Caco-2 (cell line): ENCODE measurements at regions not wholly inside any gene's neighbourhood (a gene's known extent, or its start where the extent isn't known, plus 50 kb on each side); places are given as distances from the start of the nearest gene placed in this dataset.

ENCODE experiments used
- BruUV-seq: library from RNA; stranded (reverse); fragments of 400-500 nt; replicated peaks from 2 replicates; lab custom pipeline; 2021; lab: Mats Ljungman, UMichigan
- CTCF ChIA-PET: fragments of 300-600 bp; sonication (Branson Sonifier 250); formaldehyde crosslinking; loops from one replicate; lab custom pipeline; 2022; ENCODE audit warnings: antibody characterized with exemption; lab: Charles Lee
- POLR2A ChIA-PET: fragments of 300-600 bp; sonication (Branson Sonifier 250); formaldehyde crosslinking; loops from one replicate; lab custom pipeline; 2022; ENCODE audit warnings: antibody characterized with exemption; lab: Charles Lee
- DNase-seq, 2 experiments: peaks; one replicate each; pipeline versions ENCODE4 v3.0.0 to v3.0.0-alpha.2; 2020 to 2022
- H3K27me3 ChIP-seq: replicated peaks from 2 replicates; pipeline ENCODE4 v1.6.0; 2011; ENCODE audit warnings: low read length; ENCODE audit not compliant: control insufficient read depth, insufficient read depth
- H3K36me3 ChIP-seq: 2 replicates; pipeline ENCODE4 v1.5.1; 2011; ENCODE audit warnings: low read length; ENCODE audit not compliant: control insufficient read depth, insufficient read depth
- H3K4me1 ChIP-seq: fragments of 250-450 bp; sonication (Bioruptor Pico); 2 replicates; pipeline ENCODE4 v1.5.1; 2020; ENCODE audit warnings: mild to moderate bottlenecking
- H3K4me3 ChIP-seq: 2 replicates; pipeline ENCODE4 v1.5.1; 2011; ENCODE audit warnings: low read depth, mild to moderate bottlenecking, control low read depth, low read length
- H3K9me3 ChIP-seq: fragments of 250-450 bp; sonication (Bioruptor Pico); 2 replicates; pipeline ENCODE4 v1.5.1; 2020; ENCODE audit warnings: mild to moderate bottlenecking, moderate library complexity
- H3K27ac Mint-ChIP-seq: one replicate; pipeline ENCODE4 v1.8.0; 2022; ENCODE audit warnings: mixed read lengths; ENCODE audit not compliant: unreplicated experiment
- H3K27me3 Mint-ChIP-seq: one replicate; pipeline ENCODE4 v1.8.0; 2022; ENCODE audit warnings: mixed read lengths; ENCODE audit not compliant: insufficient read depth, unreplicated experiment
- H3K36me3 Mint-ChIP-seq: one replicate; pipeline ENCODE4 v1.8.0; 2022; ENCODE audit warnings: mild to moderate bottlenecking, mixed read lengths; ENCODE audit not compliant: insufficient read depth, unreplicated experiment
- H3K4me1 Mint-ChIP-seq: one replicate; pipeline ENCODE4 v1.8.0; 2022; ENCODE audit warnings: low read depth, mixed read lengths; ENCODE audit not compliant: unreplicated experiment
- H3K4me3 Mint-ChIP-seq: one replicate; pipeline ENCODE4 v1.8.0; 2022; ENCODE audit warnings: mild to moderate bottlenecking, moderate library complexity, mixed read lengths; ENCODE audit not compliant: unreplicated experiment
- H3K9me3 Mint-ChIP-seq: one replicate; pipeline ENCODE4 v1.8.0; 2022; ENCODE audit warnings: mixed read lengths; ENCODE audit not compliant: unreplicated experiment
- intact Hi-C: fragments of 100-400 bp; cut with micrococcal nuclease; formaldehyde crosslinking; loops from one replicate; pipeline ENCODE4 v1.10.0; 2022; ENCODE audit not compliant: unreplicated experiment
- TF ChIP-seq, protein P1 (sequence below), 2 experiments: fragments of 200-600 bp in 1 of 2; IDR thresholded peaks; 1 replicate in 1 of 2; 2 replicates in 1 of 2; pipeline versions ENCODE4 v1.5.1 to v1.8.0; 2011 to 2022; ENCODE audit warnings: antibody characterized with exemption in 1 of 2, control low read depth in 1 of 2, inconsistent platforms in 1 of 2, low read depth in 1 of 2, low read length in 1 of 2, mild to moderate bottlenecking in 1 of 2, moderate library complexity in 1 of 2; ENCODE audit not compliant: insufficient read depth in 1 of 2, severe bottlenecking in 1 of 2, unreplicated experiment in 1 of 2

DNA sequence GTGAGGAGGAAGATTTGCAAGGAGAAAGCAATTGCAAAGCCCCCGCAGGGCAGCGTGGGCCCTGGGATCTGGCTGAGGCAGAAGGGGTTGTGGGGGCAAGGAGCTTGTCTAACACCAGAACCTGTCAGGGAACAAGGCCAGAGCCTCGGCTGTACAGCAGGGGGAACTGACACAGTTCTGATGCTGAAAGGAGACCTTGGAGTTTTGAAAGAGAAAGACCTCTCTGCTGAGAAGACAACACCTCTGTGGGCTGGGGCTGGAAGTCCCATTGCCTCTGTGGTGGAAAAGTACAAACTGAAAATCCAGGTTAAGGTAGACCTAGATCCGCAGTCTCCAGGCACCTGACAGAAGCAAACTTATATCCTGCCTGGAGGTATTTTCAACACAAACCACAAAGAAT lies 86.9 kb upstream of the CST7 start:
- Histone ChIP-seq H3K36me3 (no peaks in the 10 kb centered on the region), H3K4me3 (no peak overlapping the region), H3K27me3 (0 out of 2 replicates have a peak, but pooled peaks cover 1% of the 10 kb centered on the region), H3K9me3 (peaks cover 29% of the 10 kb centered on the region), H3K4me1 (no peaks in the 10 kb centered on the region)
- intact Hi-C loops = no loop called here
- Mint-ChIP-seq H3K36me3 (no peaks in the 10 kb centered on the region), H3K4me3 (no peak overlapping the region), H3K27me3 (peaks cover 12% of the 10 kb centered on the region), H3K9me3 (peaks cover 26% of the 10 kb centered on the region), H3K4me1 (no peaks in the 10 kb centered on the region), H3K27ac (no peak overlapping the region)
- BruUV-seq = no TSS peak
- ChIA-PET POLR2A (no interaction called here), CTCF (no interaction called here)
- no peak for DNase-seq
- TF ChIP-seq, protein P1, sequence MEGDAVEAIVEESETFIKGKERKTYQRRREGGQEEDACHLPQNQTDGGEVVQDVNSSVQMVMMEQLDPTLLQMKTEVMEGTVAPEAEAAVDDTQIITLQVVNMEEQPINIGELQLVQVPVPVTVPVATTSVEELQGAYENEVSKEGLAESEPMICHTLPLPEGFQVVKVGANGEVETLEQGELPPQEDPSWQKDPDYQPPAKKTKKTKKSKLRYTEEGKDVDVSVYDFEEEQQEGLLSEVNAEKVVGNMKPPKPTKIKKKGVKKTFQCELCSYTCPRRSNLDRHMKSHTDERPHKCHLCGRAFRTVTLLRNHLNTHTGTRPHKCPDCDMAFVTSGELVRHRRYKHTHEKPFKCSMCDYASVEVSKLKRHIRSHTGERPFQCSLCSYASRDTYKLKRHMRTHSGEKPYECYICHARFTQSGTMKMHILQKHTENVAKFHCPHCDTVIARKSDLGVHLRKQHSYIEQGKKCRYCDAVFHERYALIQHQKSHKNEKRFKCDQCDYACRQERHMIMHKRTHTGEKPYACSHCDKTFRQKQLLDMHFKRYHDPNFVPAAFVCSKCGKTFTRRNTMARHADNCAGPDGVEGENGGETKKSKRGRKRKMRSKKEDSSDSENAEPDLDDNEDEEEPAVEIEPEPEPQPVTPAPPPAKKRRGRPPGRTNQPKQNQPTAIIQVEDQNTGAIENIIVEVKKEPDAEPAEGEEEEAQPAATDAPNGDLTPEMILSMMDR (IDR thresholded peaks at IDR 0.05; ENCODE audit: insufficient read depth in 1 of 2, low read depth in 1 of 2, low read length in 1 of 2, severe bottlenecking in 1 of 2, unreplicated experiment in 1 of 2) = no peak

DNA sequence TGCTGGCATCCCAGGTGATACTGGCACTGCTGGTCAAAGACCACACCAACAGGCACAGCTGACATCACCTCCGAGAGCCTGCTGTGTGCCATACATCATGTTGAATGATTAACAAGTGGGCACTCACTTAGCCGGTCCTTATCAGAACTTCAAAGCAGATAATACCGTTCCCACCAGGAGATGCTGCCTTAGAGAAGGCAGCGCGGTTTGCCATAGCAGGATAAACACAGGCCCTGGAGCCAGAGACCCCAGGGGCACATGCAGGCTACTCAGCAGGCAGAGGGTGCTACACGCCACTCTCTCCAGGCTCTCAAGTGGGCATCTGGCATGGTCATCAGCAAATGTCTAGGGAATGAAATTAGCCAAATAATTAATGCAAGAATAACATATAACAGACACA lies 86.5 kb upstream of the CST7 start:
- Histone ChIP-seq H3K4me1 (no peaks in the 10 kb centered on the region), H3K36me3 (no peaks in the 10 kb centered on the region), H3K4me3 (no peak overlapping the region), H3K9me3 (peaks cover 25% of the 10 kb centered on the region), H3K27me3 (0 out of 2 replicates have a peak, but pooled peaks cover 1% of the 10 kb centered on the region)
- TF ChIP-seq, protein P1 (IDR thresholded peaks at IDR 0.05; ENCODE audit: insufficient read depth in 1 of 2, low read depth in 1 of 2, low read length in 1 of 2, severe bottlenecking in 1 of 2, unreplicated experiment in 1 of 2) = no peak
- BruUV-seq = no TSS peak
- Mint-ChIP-seq H3K36me3 (no peaks in the 10 kb centered on the region), H3K4me1 (no peaks in the 10 kb centered on the region), H3K9me3 (peaks cover 26% of the 10 kb centered on the region), H3K27ac (no peak overlapping the region), H3K4me3 (no peak overlapping the region), H3K27me3 (peaks cover 12% of the 10 kb centered on the region)
- intact Hi-C loops = no loop called here
- CTCF ChIA-PET = no interaction called here
- DNase-seq = no peak
- POLR2A ChIA-PET = no interaction called here

DNA sequence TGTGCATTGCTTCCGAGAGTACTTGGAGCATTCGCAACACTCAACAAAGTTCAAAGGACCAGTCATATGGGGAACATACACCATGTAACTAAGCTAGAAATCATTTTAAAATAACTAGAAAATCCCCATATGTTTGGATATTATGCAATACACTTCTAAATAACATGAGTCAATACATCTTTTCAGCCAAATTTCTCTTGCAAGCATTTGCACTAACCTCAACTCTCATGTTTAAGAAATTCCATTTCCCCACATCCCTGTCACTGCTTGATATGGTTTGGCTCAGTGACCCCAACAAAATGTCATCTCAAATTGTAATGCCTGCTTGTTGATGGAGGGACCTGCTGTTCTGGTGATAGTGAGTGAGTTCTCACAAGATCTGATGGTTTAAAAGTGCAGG lies 85.7 kb upstream of the CST7 start:
- CTCF ChIA-PET = no interaction called here
- Histone ChIP-seq H3K9me3 (peaks cover 18% of the 10 kb centered on the region), H3K36me3 (no peaks in the 10 kb centered on the region), H3K4me1 (no peaks in the 10 kb centered on the region), H3K4me3 (no peak overlapping the region), H3K27me3 (no peaks in the 10 kb centered on the region)
- no peak for DNase-seq
- Mint-ChIP-seq H3K4me3 (no peak overlapping the region), H3K27me3 (peaks cover 12% of the 10 kb centered on the region), H3K9me3 (peaks cover 26% of the 10 kb centered on the region), H3K27ac (no peak overlapping the region), H3K4me1 (no peaks in the 10 kb centered on the region), H3K36me3 (no peaks in the 10 kb centered on the region)
- intact Hi-C loops = no loop called here
- POLR2A ChIA-PET = no interaction called here
- BruUV-seq = no TSS peak
- TF ChIP-seq, protein P1 (IDR thresholded peaks at IDR 0.05; ENCODE audit: insufficient read depth in 1 of 2, low read depth in 1 of 2, low read length in 1 of 2, severe bottlenecking in 1 of 2, unreplicated experiment in 1 of 2) = no peak
